ENCODE measurements at regions not wholly inside any gene's neighbourhood (a gene's known extent, or its start where the extent isn't known, plus 50 kb on each side); places are given as distances from the start of the nearest gene placed in this dataset.

DNA sequence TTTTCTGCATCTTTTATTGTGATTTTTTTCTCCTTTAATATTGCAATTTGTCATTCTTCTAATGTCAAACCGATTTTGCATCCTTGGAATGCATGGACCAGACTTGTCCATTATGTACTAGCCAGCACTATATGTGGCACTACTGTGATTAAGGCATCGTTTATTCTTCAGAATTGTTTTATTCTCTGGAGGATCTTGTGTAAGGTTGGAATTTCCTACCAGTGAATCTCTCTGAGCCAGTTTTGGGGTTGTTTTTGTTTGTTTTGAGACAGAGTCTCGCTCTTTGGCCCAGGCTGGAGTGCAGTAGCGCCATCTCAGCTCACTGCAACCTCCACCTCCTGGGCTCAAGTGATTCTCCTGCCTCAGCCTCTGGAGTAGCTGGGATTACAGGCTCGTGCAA lies 58.5 kb downstream of the IGLL5 start:
- Mint-ChIP-seq H3K27me3 (ENCODE audit: insufficient read depth, unreplicated experiment) (no peaks in the 10 kb centered on the region), H3K4me1 (ENCODE audit: low read depth, unreplicated experiment) (no peaks in the 10 kb centered on the region)
- POLR2A ChIA-PET: no interaction called here

GRCh38 chr22:22948651-22949571 lies 61.3 kb downstream of the IGLL5 start:
- no peak overlapping the region for H3K4me3 Mint-ChIP-seq (ENCODE audit: unreplicated experiment)
- H3K9me3 Mint-ChIP-seq (ENCODE audit: unreplicated experiment): no peaks in the 10 kb centered on the region
- Histone ChIP-seq H3K4me1 (no peaks in the 10 kb centered on the region), H3K27me3 (replicated peaks; ENCODE audit: control insufficient read depth, insufficient read depth, low read length) (no peaks in the 10 kb centered on the region), H3K4me3 (ENCODE audit: low read depth, low read length) (no peak overlapping the region), H3K36me3 (ENCODE audit: control insufficient read depth, insufficient read depth, low read length) (no peaks in the 10 kb centered on the region), H3K9me3 (no peaks in the 10 kb centered on the region)
- intact Hi-C loops (cut with micrococcal nuclease; ENCODE audit: unreplicated experiment): no loop called here
- no peak for DNase-seq
- H3K27ac Mint-ChIP-seq (ENCODE audit: unreplicated experiment): no peak overlapping the region
- H3K27me3 Mint-ChIP-seq (ENCODE audit: insufficient read depth, unreplicated experiment): no peaks in the 10 kb centered on the region
- H3K36me3 Mint-ChIP-seq (ENCODE audit: insufficient read depth, unreplicated experiment): no peaks in the 10 kb centered on the region
- no TSS peak for BruUV-seq (replicated peaks)
- ChIA-PET POLR2A (no interaction called here), CTCF (no interaction called here)
- TF ChIP-seq, protein P1, sequence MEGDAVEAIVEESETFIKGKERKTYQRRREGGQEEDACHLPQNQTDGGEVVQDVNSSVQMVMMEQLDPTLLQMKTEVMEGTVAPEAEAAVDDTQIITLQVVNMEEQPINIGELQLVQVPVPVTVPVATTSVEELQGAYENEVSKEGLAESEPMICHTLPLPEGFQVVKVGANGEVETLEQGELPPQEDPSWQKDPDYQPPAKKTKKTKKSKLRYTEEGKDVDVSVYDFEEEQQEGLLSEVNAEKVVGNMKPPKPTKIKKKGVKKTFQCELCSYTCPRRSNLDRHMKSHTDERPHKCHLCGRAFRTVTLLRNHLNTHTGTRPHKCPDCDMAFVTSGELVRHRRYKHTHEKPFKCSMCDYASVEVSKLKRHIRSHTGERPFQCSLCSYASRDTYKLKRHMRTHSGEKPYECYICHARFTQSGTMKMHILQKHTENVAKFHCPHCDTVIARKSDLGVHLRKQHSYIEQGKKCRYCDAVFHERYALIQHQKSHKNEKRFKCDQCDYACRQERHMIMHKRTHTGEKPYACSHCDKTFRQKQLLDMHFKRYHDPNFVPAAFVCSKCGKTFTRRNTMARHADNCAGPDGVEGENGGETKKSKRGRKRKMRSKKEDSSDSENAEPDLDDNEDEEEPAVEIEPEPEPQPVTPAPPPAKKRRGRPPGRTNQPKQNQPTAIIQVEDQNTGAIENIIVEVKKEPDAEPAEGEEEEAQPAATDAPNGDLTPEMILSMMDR (IDR thresholded peaks at IDR 0.05; ENCODE audit: insufficient read depth in 1 of 2, low read depth in 1 of 2, low read length in 1 of 2, severe bottlenecking in 1 of 2, unreplicated experiment in 1 of 2): no peak
- H3K4me1 Mint-ChIP-seq (ENCODE audit: low read depth, unreplicated experiment): no peaks in the 10 kb centered on the region

More for the DNA sequence above, 58.5 kb downstream of the IGLL5 start:
- H3K9me3 ChIP-seq: no peaks in the 10 kb centered on the region
- intact Hi-C loops (cut with micrococcal nuclease; ENCODE audit: unreplicated experiment): no loop called here
- no peak overlapping the region for H3K4me3 ChIP-seq (ENCODE audit: low read depth, low read length)
- H3K4me1 ChIP-seq: no peaks in the 10 kb centered on the region
- TF ChIP-seq, protein P1 (IDR thresholded peaks at IDR 0.05; ENCODE audit: insufficient read depth in 1 of 2, low read depth in 1 of 2, low read length in 1 of 2, severe bottlenecking in 1 of 2, unreplicated experiment in 1 of 2): no peak
- Mint-ChIP-seq H3K36me3 (ENCODE audit: insufficient read depth, unreplicated experiment) (no peaks in the 10 kb centered on the region), H3K27ac (ENCODE audit: unreplicated experiment) (no peak overlapping the region), H3K4me3 (ENCODE audit: unreplicated experiment) (no peak overlapping the region), H3K9me3 (ENCODE audit: unreplicated experiment) (no peaks in the 10 kb centered on the region)
- CTCF ChIA-PET: no interaction called here
- DNase-seq: no peak
- no peaks in the 10 kb centered on the region for H3K36me3 ChIP-seq (ENCODE audit: control insufficient read depth, insufficient read depth, low read length)
- no TSS peak for BruUV-seq (replicated peaks)
- H3K27me3 ChIP-seq (replicated peaks; ENCODE audit: control insufficient read depth, insufficient read depth, low read length): no peaks in the 10 kb centered on the region

DNA sequence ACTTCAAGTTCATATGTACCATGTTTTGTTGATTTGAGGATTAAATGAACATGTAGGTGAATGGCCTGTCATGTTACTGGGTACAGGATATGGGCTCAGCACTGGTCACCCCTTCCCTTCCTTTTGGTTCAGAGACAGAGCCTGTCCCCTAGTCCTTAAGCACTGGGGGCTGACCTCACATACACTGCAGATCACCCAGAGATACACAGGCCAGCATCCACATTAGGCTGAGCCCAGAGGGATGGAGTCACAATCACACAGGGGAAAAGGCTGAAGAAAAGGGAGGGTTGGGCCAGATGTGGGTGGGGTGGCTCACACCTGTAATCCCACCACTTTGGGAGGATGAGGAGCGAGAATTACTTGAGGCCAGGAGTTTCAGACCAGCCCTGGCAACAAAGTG lies 62.3 kb downstream of the IGLL5 start:
- H3K4me3 Mint-ChIP-seq (ENCODE audit: unreplicated experiment): no peak overlapping the region
- POLR2A ChIA-PET: no interaction called here
- H3K27me3 Mint-ChIP-seq (ENCODE audit: insufficient read depth, unreplicated experiment): peaks cover 3% of the 10 kb centered on the region
- H3K9me3 ChIP-seq: no peaks in the 10 kb centered on the region
- H3K27me3 ChIP-seq (replicated peaks; ENCODE audit: control insufficient read depth, insufficient read depth, low read length): no peaks in the 10 kb centered on the region
- no TSS peak for BruUV-seq (replicated peaks)
- CTCF ChIA-PET: no interaction called here
- H3K4me3 ChIP-seq (ENCODE audit: low read depth, low read length): no peak overlapping the region
- H3K36me3 ChIP-seq (ENCODE audit: control insufficient read depth, insufficient read depth, low read length): no peaks in the 10 kb centered on the region
- DNase-seq: no peak
- no peaks in the 10 kb centered on the region for H3K9me3 Mint-ChIP-seq (ENCODE audit: unreplicated experiment)
- intact Hi-C loops (cut with micrococcal nuclease; ENCODE audit: unreplicated experiment): no loop called here
- no peaks in the 10 kb centered on the region for H3K36me3 Mint-ChIP-seq (ENCODE audit: insufficient read depth, unreplicated experiment)
- H3K4me1 ChIP-seq: no peaks in the 10 kb centered on the region
- no peaks in the 10 kb centered on the region for H3K4me1 Mint-ChIP-seq (ENCODE audit: low read depth, unreplicated experiment)
- TF ChIP-seq, protein P1 (IDR thresholded peaks at IDR 0.05; ENCODE audit: insufficient read depth in 1 of 2, low read depth in 1 of 2, low read length in 1 of 2, severe bottlenecking in 1 of 2, unreplicated experiment in 1 of 2): no peak
- no peak overlapping the region for H3K27ac Mint-ChIP-seq (ENCODE audit: unreplicated experiment)
